Vagina (tissue), 2 donors: ENCODE measurements at regions not wholly inside any gene's neighbourhood (a gene's known extent, or its start where the extent isn't known, plus 50 kb on each side); places are given as distances from the start of the nearest gene placed in this dataset.

Experiments
- CTCF ChIP-seq, 3 experiments: fragments of 450-650 bp in 2 of 3; fragments of 200-600 bp in 1 of 3; sonication (generic) in 1 of 3; IDR thresholded peaks; one replicate each; pipeline ENCODE4 v1.5.1; 2017 to 2019; ENCODE audit warnings: antibody characterized with exemption in 3 of 3, mild to moderate bottlenecking in 2 of 3, moderate library complexity in 2 of 3
- POLR2A ChIP-seq, 2 donors: fragments of 450-650 bp; IDR thresholded peaks; one replicate each; pipeline ENCODE4 v1.6.1; 2017; ENCODE audit warnings: antibody characterized with exemption in 2 of 2, mild to moderate bottlenecking in 2 of 2, moderate library complexity in 2 of 2
- POLR2AphosphoS5 ChIP-seq, 2 donors: sonication (generic); formaldehyde crosslinking; IDR thresholded peaks; one replicate each; pipeline ENCODE4 v1.9.0; 2017; ENCODE audit warnings: antibody characterized with exemption in 2 of 2, mild to moderate bottlenecking in 2 of 2, low read depth in 1 of 2; ENCODE audit not compliant: insufficient read depth in 1 of 2

- TF ChIP-seq POLR2A (IDR thresholded peaks at IDR 0.05) (no peak), POLR2AphosphoS5 (IDR thresholded peaks at IDR 0.05; ENCODE audit: insufficient read depth in 1 of 2, low read depth in 1 of 2) (no peak), CTCF (IDR thresholded peaks at IDR 0.05) (no peak)
Measured at GRCh38 chr13:79680485-79680884, 199.5 kb downstream of the NDFIP2 start.
